Chondrocyte (in vitro differentiated cells): ENCODE measurements at regions not wholly inside any gene's neighbourhood (a gene's known extent, or its start where the extent isn't known, plus 50 kb on each side); places are given as distances from the start of the nearest gene placed in this dataset.

ENCODE experiments used
- DNase-seq: peaks from one replicate; pipeline ENCODE4 v3.0.0; 2021; ENCODE audit warnings: mixed read lengths, low spot score
- H3K27ac Mint-ChIP-seq: one replicate; pipeline ENCODE4 v1.8.0; 2021; ENCODE audit warnings: mild to moderate bottlenecking, moderate library complexity, mixed read lengths; ENCODE audit not compliant: unreplicated experiment
- H3K27me3 Mint-ChIP-seq: 2 replicates; pipeline ENCODE4 v1.8.0; 2021; ENCODE audit warnings: low read depth, mixed read lengths
- H3K36me3 Mint-ChIP-seq: 2 replicates; pipeline ENCODE4 v1.8.0; 2021; ENCODE audit warnings: low read depth, mixed read lengths
- H3K4me1 Mint-ChIP-seq: 2 replicates; pipeline ENCODE4 v1.8.0; 2021; ENCODE audit warnings: low read depth, mild to moderate bottlenecking, mixed read lengths
- H3K4me3 Mint-ChIP-seq: one replicate; pipeline ENCODE4 v1.8.0; 2021; ENCODE audit warnings: mild to moderate bottlenecking, moderate library complexity, mixed read lengths; ENCODE audit not compliant: unreplicated experiment
- H3K9me3 Mint-ChIP-seq: 2 replicates; pipeline ENCODE4 v1.8.0; 2021; ENCODE audit warnings: low read depth, mixed read lengths
- CTCF ChIP-seq: fragments of 200-600 bp; sonication (generic); IDR thresholded peaks from 2 replicates; pipeline ENCODE4 v1.5.0; 2021; ENCODE audit warnings: antibody characterized with exemption, mild to moderate bottlenecking, moderate library complexity

GRCh38 chr3:193998123-193998448 is 137.9 kb upstream of the HES1 start:
- TF ChIP-seq CTCF, result no peak
- Mint-ChIP-seq H3K4me3 (no peak overlapping the region), H3K27ac (no peak overlapping the region), H3K4me1 (peaks cover 11% of the 10 kb centered on the region), H3K36me3 (peaks cover 4% of the 10 kb centered on the region), H3K9me3 (no peaks in the 10 kb centered on the region), H3K27me3 (peaks cover 62% of the 10 kb centered on the region)
- DNase-seq, result no peak

- peaks cover 57% of the 10 kb centered on the region for H3K27me3 Mint-ChIP-seq
- no peak for DNase-seq
- peaks cover 17% of the 10 kb centered on the region for H3K4me1 Mint-ChIP-seq
- no peak overlapping the region for H3K27ac Mint-ChIP-seq
- no peak for TF ChIP-seq CTCF
- H3K4me3 Mint-ChIP-seq, result no peak overlapping the region
- peaks cover 4% of the 10 kb centered on the region for H3K36me3 Mint-ChIP-seq
- H3K9me3 Mint-ChIP-seq, result no peaks in the 10 kb centered on the region
These were observed 137.2 kb upstream of the HES1 start for GRCh38 chr3:193998628-193999195.

DNA sequence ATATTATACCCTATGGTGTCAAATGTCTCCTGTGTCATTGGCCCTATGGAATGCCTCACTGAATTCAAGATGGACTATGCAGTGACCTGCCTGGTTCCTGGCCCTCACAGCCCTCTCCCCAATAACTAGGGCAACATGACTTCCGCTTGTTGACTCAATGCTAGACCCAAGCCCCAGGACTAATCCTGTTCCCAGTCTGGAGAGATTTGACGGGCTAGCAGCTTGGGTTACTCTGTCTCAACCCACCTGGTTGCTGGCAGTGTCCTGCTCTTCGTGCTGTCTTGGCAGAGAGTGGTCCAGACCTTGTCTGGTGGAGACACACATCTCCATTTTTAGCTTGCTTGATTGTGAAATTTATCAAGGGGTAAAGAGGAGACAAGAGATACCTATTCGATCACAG is 135.8 kb upstream of the HES1 start:
- Mint-ChIP-seq H3K36me3 (peaks cover 2% of the 10 kb centered on the region), H3K27me3 (peaks cover 45% of the 10 kb centered on the region), H3K4me1 (peaks cover 29% of the 10 kb centered on the region), H3K4me3 (no peak overlapping the region), H3K27ac (no peak overlapping the region), H3K9me3 (no peaks in the 10 kb centered on the region)
- TF ChIP-seq CTCF, result no peak
- DNase-seq, result no peak

DNA sequence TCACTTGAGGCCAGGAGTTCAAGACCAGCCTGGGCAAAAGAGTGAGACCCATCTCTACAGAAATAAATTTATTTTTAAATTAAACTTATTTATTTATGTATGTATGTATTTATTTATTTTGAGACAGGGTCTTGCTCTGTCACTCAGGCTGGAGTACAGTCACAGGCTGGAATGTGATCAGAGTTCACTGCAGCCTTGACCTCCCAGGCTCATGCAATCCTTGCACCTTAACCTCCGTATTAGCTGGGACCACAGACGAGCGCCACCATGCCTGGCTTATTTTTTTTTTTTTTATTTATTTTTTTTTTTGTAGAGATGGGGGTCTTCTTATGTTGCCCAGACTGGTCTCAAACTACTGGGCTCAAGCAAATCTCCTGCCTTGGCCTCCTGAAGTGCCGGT is 135.2 kb upstream of the HES1 start:
- H3K4me3 Mint-ChIP-seq, result no peak overlapping the region
- H3K36me3 Mint-ChIP-seq, result peaks cover 2% of the 10 kb centered on the region
- DNase-seq, result no peak
- no peak for TF ChIP-seq CTCF
- peaks cover 39% of the 10 kb centered on the region for H3K27me3 Mint-ChIP-seq
- H3K4me1 Mint-ChIP-seq, result peaks cover 35% of the 10 kb centered on the region
- no peak overlapping the region for H3K27ac Mint-ChIP-seq
- H3K9me3 Mint-ChIP-seq, result no peaks in the 10 kb centered on the region

DNA sequence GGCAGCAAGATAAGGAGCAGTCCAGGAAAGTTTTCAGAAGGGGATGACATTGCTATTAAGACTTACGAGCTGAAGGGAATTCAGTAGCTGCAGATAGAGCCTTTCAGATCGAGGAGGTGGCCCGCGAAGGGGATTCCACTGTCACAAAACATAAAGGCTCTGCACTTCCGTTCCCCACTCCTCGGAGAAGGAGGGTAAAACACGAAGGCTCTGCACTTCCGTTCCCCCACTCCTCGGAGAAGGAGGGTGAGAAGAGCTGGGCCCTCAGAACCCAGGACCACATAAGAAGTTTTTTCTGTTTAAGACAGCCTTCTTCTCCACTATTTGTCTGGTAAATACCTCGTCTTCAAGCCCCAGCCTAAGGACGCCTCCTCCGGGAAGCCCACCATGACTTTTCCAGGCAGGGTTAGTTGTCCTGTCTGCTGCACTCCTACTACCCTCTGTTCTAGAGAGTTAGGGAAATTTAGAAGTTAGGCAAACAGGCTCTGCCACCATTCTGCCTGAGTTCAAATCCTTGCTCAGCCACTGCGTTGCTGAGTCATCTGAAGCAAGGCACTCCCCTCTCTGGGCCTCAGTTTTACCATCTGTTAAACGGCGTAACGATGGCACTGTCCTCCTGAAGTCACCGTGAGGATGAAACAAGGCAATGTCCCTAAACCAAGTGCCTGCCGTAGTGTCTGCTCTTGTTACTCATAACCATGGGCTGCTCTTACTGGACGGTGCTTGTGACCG is 134.1 kb upstream of the HES1 start:
- Mint-ChIP-seq H3K4me3 (no peak overlapping the region), H3K4me1 (peaks cover 38% of the 10 kb centered on the region), H3K27ac (no peak overlapping the region), H3K27me3 (peaks cover 34% of the 10 kb centered on the region), H3K9me3 (no peaks in the 10 kb centered on the region), H3K36me3 (peaks cover 2% of the 10 kb centered on the region)
- no peak for TF ChIP-seq CTCF
- DNase-seq, result no peak
